Heart right ventricle (tissue), 16 donors: ENCODE measurements at regions not wholly inside any gene's neighbourhood (a gene's known extent, or its start where the extent isn't known, plus 50 kb on each side); places are given as distances from the start of the nearest gene placed in this dataset.

ENCODE experiments used
- ATAC-seq, 8 donors: fragments of 200-7000 bp; cut with Tn5 transposase; one replicate each; pipeline ENCODE4 v1.9.1; 2020; ENCODE audit warnings: mild to moderate bottlenecking in 8 of 8, moderate library complexity in 8 of 8, moderate number of reproducible peaks in 1 of 8
- DNase-seq, 2 donors: peaks; one replicate each; pipeline ENCODE4 v3.0.0-alpha.2; 2020
- H3K27ac ChIP-seq, 10 donors: fragments of 200-600 bp; sonication (generic) in 2 of 10; one replicate each; pipeline versions ENCODE4 v1.5.0 to v1.8.0; 2020 to 2022; ENCODE audit warnings: mild to moderate bottlenecking in 3 of 10
- H3K27me3 ChIP-seq, 7 donors: fragments of 200-600 bp; one replicate each; pipeline ENCODE4 v1.8.0; 2021 to 2022; ENCODE audit warnings: mild to moderate bottlenecking in 2 of 7
- H3K36me3 ChIP-seq, 9 donors: fragments of 200-600 bp; sonication (generic) in 1 of 9; one replicate each; pipeline versions ENCODE4 v1.5.0 to v1.8.0; 2020 to 2022; ENCODE audit warnings: mild to moderate bottlenecking in 2 of 9
- H3K4me1 ChIP-seq, 9 donors: fragments of 200-600 bp; sonication (generic) in 1 of 9; one replicate each; pipeline versions ENCODE4 v1.5.0 to v1.8.0; 2020 to 2022; ENCODE audit warnings: mild to moderate bottlenecking in 4 of 9
- H3K4me3 ChIP-seq, 10 donors: fragments of 200-600 bp; sonication (generic) in 2 of 10; one replicate each; pipeline versions ENCODE4 v1.5.0 to v1.8.0; 2020 to 2022; ENCODE audit warnings: mild to moderate bottlenecking in 7 of 10, moderate library complexity in 2 of 10
- H3K9me3 ChIP-seq, 11 donors: fragments of 200-600 bp in 10 of 11; sonication (generic) in 2 of 11; one replicate each; pipeline versions ENCODE4 v1.5.0 to v1.8.0; 2013 to 2022; ENCODE audit warnings: mild to moderate bottlenecking in 2 of 11, control low read depth in 1 of 11, moderate library complexity in 1 of 11
- CTCF ChIP-seq, 9 donors: fragments of 200-600 bp; sonication (generic) in 2 of 9; IDR thresholded peaks; one replicate each; pipeline versions ENCODE4 v1.5.0 to v1.8.0; 2021 to 2022; ENCODE audit warnings: antibody characterized with exemption in 9 of 9, mild to moderate bottlenecking in 5 of 9, moderate library complexity in 1 of 9
- WGBS, 2 donors: extraction: QIAGEN DNeasy Blood & Tissue Kit; methylation state at CpG; one replicate each; pipeline ENCODE4 v1.1.7; 2013; ENCODE audit warnings: inconsistent platforms in 1 of 2; 5-methylcytosine and 5-hydroxymethylcytosine counted together
- intact Hi-C, 10 donors: fragments of 100-400 bp; cut with DNase I; formaldehyde crosslinking; loops; one replicate each; pipeline versions ENCODE4 v1.11.1 to v1.14.2; 2022
- donor health status: Arrhythmogenic right ventricular cardiomyopathy.
- donor health status: ischemic (EF 13 %, LVEDD 7.1; RV severe dilation, severe dysfunction).
- donor health status: healthy with polysubstance abuse.
- donor health status: DM: no; HTN: yes; CAD: no.
- donor health status: DM: no; HTN: no; CAD: no.
- donor health status: ischemic (EF 25% LVEDD 6.9; RV normal size, moderate dysfunction).
- donor health status: ischemic (EF 25% LVEDD 5.7; RV mildly dilated, moderate dysfunction).
- donor health status: healthy.
- donor health status: DM: yes; HTN: yes; CAD: no.
- donor health status: Ischemic cardiomyopathy.
- donor health status: ischemic (EF 35%, LVEDD 5.7; RV mildly dilated, moderate dysfunction).
- donor health status: nonischemic (EF 11% LVEDD 7.7; RV severe dilation, severe dysfunction).
- donor health status: DM: yes; HTN: yes; CAD: no.
- donor health status: PGD.
- donor health status: ischemic (EF 29% LVEDD 5.4; RV normal size, mild dysfunction).
- donor health status: nonischemic (EF 23%, LVEDD 6.1; RV moderate dilation, normal function).

DNA sequence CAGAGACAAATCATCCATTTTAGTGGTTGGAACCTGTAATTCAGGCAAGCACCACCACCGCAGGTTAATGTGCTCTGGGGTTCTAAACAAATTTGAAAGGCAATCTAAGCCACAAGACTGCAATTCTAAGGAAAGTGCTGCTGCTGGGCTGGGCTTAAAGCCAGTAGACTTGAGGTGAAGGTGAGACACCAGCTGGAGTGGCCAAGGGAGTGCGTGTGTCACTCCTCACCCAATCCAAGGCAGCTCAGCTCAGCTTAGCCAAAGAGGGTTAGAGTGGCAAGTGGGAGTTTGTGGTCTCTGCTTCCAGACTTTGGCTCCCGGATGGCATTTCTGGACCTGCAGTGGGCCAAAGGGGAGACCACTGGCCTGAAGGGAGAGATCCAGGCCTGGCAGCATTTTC is 1655.6 kb downstream of the SI start:
- no peak for DNase-seq
- intact Hi-C loops = loop anchor here in 1 of 10 donors (5.0 kb wide), 1 partner anchor 1010 kb away; no protein-coding TSS in a partner anchor
- WGBS, 2 donors = 87 to 94% methylated on average over 3 of the region's 3 CpGs
- H3K36me3 ChIP-seq = no peaks in the 10 kb centered on the region
- ATAC-seq = no peak
- no peak for TF ChIP-seq CTCF (IDR thresholded peaks at IDR 0.05)
- no peaks in the 10 kb centered on the region for H3K27me3 ChIP-seq
- H3K27ac ChIP-seq = no peak overlapping the region
- H3K4me1 ChIP-seq = no peaks in the 10 kb centered on the region
- H3K9me3 ChIP-seq = peaks cover 0 to 16% (median 0%) of the 10 kb centered on the region in 11 donors
- no peak overlapping the region for H3K4me3 ChIP-seq

GRCh38 chr3:163391407-163392181 is 1686.7 kb downstream of the SI start:
- Histone ChIP-seq H3K27ac (no peak overlapping the region), H3K36me3 (no peaks in the 10 kb centered on the region), H3K4me1 (no peaks in the 10 kb centered on the region), H3K4me3 (no peak overlapping the region), H3K27me3 (no peaks in the 10 kb centered on the region), H3K9me3 (peaks cover 0 to 16% (median 0%) of the 10 kb centered on the region in 11 donors)
- ATAC-seq (no peak), DNase-seq (no peak)
- 86 to 89% methylated on average over 3 of the region's 3 CpGs for WGBS, 2 donors
- intact Hi-C loops = no loop called here
- no peak for TF ChIP-seq CTCF (IDR thresholded peaks at IDR 0.05)

GRCh38 chr3:163384383-163384782 is 1693.9 kb downstream of the SI start:
- H3K4me3 ChIP-seq = no peak overlapping the region
- no peak overlapping the region for H3K27ac ChIP-seq
- no peaks in the 10 kb centered on the region for H3K27me3 ChIP-seq
- intact Hi-C loops = no loop called here
- TF ChIP-seq CTCF (IDR thresholded peaks at IDR 0.05) = no peak
- no peaks in the 10 kb centered on the region for H3K4me1 ChIP-seq
- ATAC-seq = no peak
- no peaks in the 10 kb centered on the region for H3K36me3 ChIP-seq
- no peak for DNase-seq
- peaks cover 0 to 3% (median 0%) of the 10 kb centered on the region in 11 donors for H3K9me3 ChIP-seq
- 77 to 78% methylated on average over 1 of the region's 1 CpG for WGBS, 2 donors

GRCh38 chr3:163382183-163382582 is 1696.1 kb downstream of the SI start:
- WGBS, 2 donors = 33 to 37% methylated on average over 2 of the region's 2 CpGs

More at GRCh38 chr3:163382183-163382582, 1696.1 kb downstream of the SI start:
- Histone ChIP-seq H3K4me1 (no peaks in the 10 kb centered on the region), H3K27ac (no peak overlapping the region), H3K27me3 (no peaks in the 10 kb centered on the region), H3K4me3 (no peak overlapping the region), H3K9me3 (peaks cover 0 to 3% (median 0%) of the 10 kb centered on the region in 11 donors), H3K36me3 (no peaks in the 10 kb centered on the region)
- intact Hi-C loops = no loop called here
- no peak for TF ChIP-seq CTCF (IDR thresholded peaks at IDR 0.05)
- DNase-seq (no peak), ATAC-seq (no peak)
